HUES48 (cell line): ENCODE measurements at regions not wholly inside any gene's neighbourhood (a gene's known extent, or its start where the extent isn't known, plus 50 kb on each side); places are given as distances from the start of the nearest gene placed in this dataset.

ENCODE experiments used
- H3K27ac ChIP-seq: one replicate; pipeline ENCODE4 v1.7.0; 2013; ENCODE audit warnings: low read depth, low read length, inconsistent platforms
- H3K27me3 ChIP-seq: 2 replicates; pipeline ENCODE4 v1.6.1; 2013; ENCODE audit warnings: mild to moderate bottlenecking, low read length; ENCODE audit not compliant: control insufficient read depth, insufficient read depth
- H3K36me3 ChIP-seq: 2 replicates; pipeline ENCODE4 v1.6.1; 2013; ENCODE audit warnings: low read length; ENCODE audit not compliant: control insufficient read depth, insufficient read depth
- H3K4me1 ChIP-seq: 2 replicates; pipeline ENCODE4 v1.6.1; 2013; ENCODE audit warnings: mild to moderate bottlenecking, low read length; ENCODE audit not compliant: control insufficient read depth, insufficient read depth
- H3K4me3 ChIP-seq: 2 replicates; pipeline ENCODE4 v1.5.1; 2013; ENCODE audit warnings: mild to moderate bottlenecking, low read depth, low read length
- H3K9ac ChIP-seq: 2 replicates; pipeline ENCODE4 v1.6.1; 2013; ENCODE audit warnings: mild to moderate bottlenecking, low read depth, low read length, moderate library complexity
- H3K9me3 ChIP-seq: 2 replicates; pipeline ENCODE4 v1.6.1; 2013; ENCODE audit warnings: low read length; ENCODE audit not compliant: control insufficient read depth, insufficient read depth

GRCh38 chr7:45246339-45246738, 88.7 kb downstream of the RAMP3 start:
- no peaks in the 10 kb centered on the region for H3K36me3 ChIP-seq
- H3K9me3 ChIP-seq, result no peaks in the 10 kb centered on the region
- no peaks in the 10 kb centered on the region for H3K4me1 ChIP-seq
- no peak overlapping the region for H3K4me3 ChIP-seq
- no peaks in the 10 kb centered on the region for H3K27me3 ChIP-seq
- no peak overlapping the region for H3K27ac ChIP-seq
- H3K9ac ChIP-seq, result no peak overlapping the region

DNA sequence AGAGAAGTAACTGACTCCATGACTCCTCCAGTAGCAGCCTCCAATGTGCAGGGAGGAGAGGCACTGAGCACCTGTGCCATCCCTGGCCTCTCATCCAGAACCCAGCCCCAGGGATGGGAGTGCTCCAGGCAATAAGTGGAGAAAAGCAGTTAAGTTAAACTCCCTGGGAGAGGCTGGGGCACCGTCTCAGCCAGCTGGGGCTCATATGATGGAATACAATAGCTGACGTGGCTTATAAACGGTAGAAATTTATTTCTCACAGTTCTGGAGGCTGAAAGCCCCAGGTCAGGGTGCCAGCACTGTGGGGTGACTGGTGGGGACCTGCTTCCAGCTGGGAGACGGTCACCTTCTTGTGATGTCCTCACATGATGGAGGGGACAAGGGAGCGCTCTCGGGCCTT, 94.7 kb downstream of the RAMP3 start:
- H3K36me3 ChIP-seq, result no peaks in the 10 kb centered on the region
- no peak overlapping the region for H3K4me3 ChIP-seq
- H3K9ac ChIP-seq, result no peak overlapping the region
- H3K9me3 ChIP-seq, result no peaks in the 10 kb centered on the region
- no peak overlapping the region for H3K27ac ChIP-seq
- no peaks in the 10 kb centered on the region for H3K4me1 ChIP-seq
- H3K27me3 ChIP-seq, result no peaks in the 10 kb centered on the region

GRCh38 chr7:45252857-45253256, 95.3 kb downstream of the RAMP3 start:
- H3K9me3 ChIP-seq, result no peaks in the 10 kb centered on the region
- no peak overlapping the region for H3K4me3 ChIP-seq
- H3K9ac ChIP-seq, result no peak overlapping the region

DNA sequence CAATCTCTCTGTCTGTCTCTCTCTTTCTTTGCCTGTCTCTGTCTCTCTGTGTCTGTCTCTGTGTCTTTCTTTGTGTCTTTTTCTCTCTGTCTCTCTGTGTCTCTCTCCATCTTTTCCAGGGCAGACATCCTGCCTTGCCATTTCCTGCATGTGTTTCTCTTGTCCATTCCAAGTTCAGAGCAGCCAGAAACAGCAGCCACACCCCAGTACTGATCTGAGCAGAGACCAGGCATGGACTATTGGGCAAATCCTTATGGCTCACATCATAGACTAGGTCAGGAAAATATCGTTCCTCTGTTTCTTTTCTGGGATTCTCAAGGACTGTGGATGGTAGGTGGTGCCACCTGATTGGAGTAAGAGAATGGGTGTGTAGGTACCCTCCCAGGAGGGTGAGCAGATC, 95.8 kb downstream of the RAMP3 start:
- Histone ChIP-seq H3K4me3 (no peak overlapping the region), H3K36me3 (no peaks in the 10 kb centered on the region), H3K9me3 (no peaks in the 10 kb centered on the region), H3K27me3 (no peaks in the 10 kb centered on the region), H3K27ac (no peak overlapping the region), H3K4me1 (no peaks in the 10 kb centered on the region), H3K9ac (no peak overlapping the region)

More at GRCh38 chr7:45252857-45253256, 95.3 kb downstream of the RAMP3 start:
- no peaks in the 10 kb centered on the region for H3K36me3 ChIP-seq
- no peaks in the 10 kb centered on the region for H3K4me1 ChIP-seq
- H3K27ac ChIP-seq, result no peak overlapping the region
- H3K27me3 ChIP-seq, result no peaks in the 10 kb centered on the region

GRCh38 chr7:45255187-45255586, 97.6 kb downstream of the RAMP3 start:
- H3K27me3 ChIP-seq, result peaks cover 5% of the 10 kb centered on the region; the same call in 1 of the 2 replicates
- no peaks in the 10 kb centered on the region for H3K4me1 ChIP-seq
- H3K27ac ChIP-seq, result no peak overlapping the region
- no peaks in the 10 kb centered on the region for H3K36me3 ChIP-seq
- no peaks in the 10 kb centered on the region for H3K9me3 ChIP-seq
- H3K4me3 ChIP-seq, result no peak overlapping the region
- no peak overlapping the region for H3K9ac ChIP-seq

DNA sequence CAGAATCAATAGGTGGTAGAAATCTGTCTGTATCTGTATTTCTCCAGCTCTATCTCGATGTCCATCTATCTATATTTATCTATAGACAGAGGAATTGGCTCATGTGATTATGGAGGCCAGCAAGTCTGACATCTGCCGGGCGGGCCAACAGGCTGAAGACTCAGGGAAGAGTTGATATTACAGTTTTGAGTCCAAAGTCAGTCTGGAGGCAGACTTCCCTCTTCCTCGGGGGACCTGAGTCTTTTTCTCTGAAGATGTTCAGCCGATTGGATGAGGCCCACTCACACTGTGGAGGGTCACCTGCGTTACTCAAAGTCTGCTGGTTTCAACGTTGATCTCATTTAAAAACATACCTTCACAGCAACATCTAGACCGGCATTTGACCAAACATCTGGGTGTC, 98.7 kb downstream of the RAMP3 start:
- Histone ChIP-seq H3K4me3 (no peak overlapping the region), H3K4me1 (no peaks in the 10 kb centered on the region), H3K9ac (no peak overlapping the region), H3K27me3 (peaks cover 5% of the 10 kb centered on the region; the same call in 1 of the 2 replicates), H3K27ac (no peak overlapping the region), H3K9me3 (no peaks in the 10 kb centered on the region), H3K36me3 (no peaks in the 10 kb centered on the region)

GRCh38 chr7:45256775-45257174, 99.2 kb downstream of the RAMP3 start:
- H3K9ac ChIP-seq, result no peak overlapping the region
- H3K27ac ChIP-seq, result no peak overlapping the region
- H3K9me3 ChIP-seq, result no peaks in the 10 kb centered on the region
- H3K4me3 ChIP-seq, result no peak overlapping the region
- H3K27me3 ChIP-seq, result peaks cover 5% of the 10 kb centered on the region; the same call in 1 of the 2 replicates
- H3K4me1 ChIP-seq, result no peaks in the 10 kb centered on the region
- no peaks in the 10 kb centered on the region for H3K36me3 ChIP-seq

GRCh38 chr7:45257284-45257683, 99.7 kb downstream of the RAMP3 start:
- Histone ChIP-seq H3K27ac (no peak overlapping the region), H3K27me3 (peaks cover 5% of the 10 kb centered on the region; the same call in 1 of the 2 replicates), H3K9ac (no peak overlapping the region), H3K4me3 (no peak overlapping the region), H3K36me3 (no peaks in the 10 kb centered on the region), H3K4me1 (no peaks in the 10 kb centered on the region), H3K9me3 (no peaks in the 10 kb centered on the region)

GRCh38 chr7:45258533-45259226, 101.1 kb downstream of the RAMP3 start:
- Histone ChIP-seq H3K9me3 (no peaks in the 10 kb centered on the region), H3K4me3 (no peak overlapping the region)

GRCh38 chr7:45259227-45259596, 101.6 kb downstream of the RAMP3 start:
- Histone ChIP-seq H3K4me3 (no peak overlapping the region), H3K36me3 (no peaks in the 10 kb centered on the region), H3K9me3 (no peaks in the 10 kb centered on the region), H3K9ac (no peak overlapping the region), H3K27me3 (peaks cover 5% of the 10 kb centered on the region; the same call in 1 of the 2 replicates), H3K4me1 (no peaks in the 10 kb centered on the region), H3K27ac (no peak overlapping the region)

More at GRCh38 chr7:45258533-45259226, 101.1 kb downstream of the RAMP3 start:
- Histone ChIP-seq H3K9ac (no peak overlapping the region), H3K4me1 (no peaks in the 10 kb centered on the region), H3K27me3 (peaks cover 5% of the 10 kb centered on the region; the same call in 1 of the 2 replicates), H3K27ac (no peak overlapping the region), H3K36me3 (no peaks in the 10 kb centered on the region)

GRCh38 chr7:45259966-45260646, 102.5 kb downstream of the RAMP3 start:
- Histone ChIP-seq H3K4me3 (no peak overlapping the region; the same call in 1 of the 2 replicates), H3K36me3 (no peaks in the 10 kb centered on the region), H3K27ac (no peak overlapping the region), H3K9me3 (no peaks in the 10 kb centered on the region), H3K9ac (no peak overlapping the region), H3K27me3 (peaks cover 5% of the 10 kb centered on the region; the same call in 1 of the 2 replicates), H3K4me1 (no peaks in the 10 kb centered on the region)
